ENCODE measurements at regions not wholly inside any gene's neighbourhood (a gene's known extent, or its start where the extent isn't known, plus 50 kb on each side); places are given as distances from the start of the nearest gene placed in this dataset.

GRCh38 chr2:239890206-239890746 lies 134.9 kb downstream of the NDUFA10 start:
- Histone ChIP-seq H3K79me2 (ENCODE audit: control insufficient read depth, insufficient read depth, low read length) (no peaks in the 10 kb centered on the region), H3K4me2 (ENCODE audit: extremely low read depth, insufficient read depth, low read length) (no peak overlapping the region), H3K27ac (ENCODE audit: insufficient read depth, low read length) (no peak overlapping the region)

GRCh38 chr2:239889641-239890121 lies 135.5 kb downstream of the NDUFA10 start:
- TF ChIP-seq EZH2 (IDR thresholded peaks at IDR 0.05; ENCODE audit: low read length, missing control alignments) (no peak), CTCF (conservative IDR thresholded peaks at IDR 0.05 in 1 of 2, IDR thresholded peaks at IDR 0.05 in 1 of 2; ENCODE audit: low read depth in 1 of 2, low read length in 2 of 2) (no peak)
- no peaks in the 10 kb centered on the region for H3K4me1 ChIP-seq (ENCODE audit: control insufficient read depth, extremely low read depth, insufficient read depth, low read length)

More at GRCh38 chr2:239890206-239890746, 134.9 kb downstream of the NDUFA10 start:
- H3K4me1 ChIP-seq (ENCODE audit: control insufficient read depth, extremely low read depth, insufficient read depth, low read length) = no peaks in the 10 kb centered on the region
- H3K4me3 ChIP-seq (replicated peaks in 1 of 4; ENCODE audit: control extremely low read depth in 1 of 4, insufficient read depth in 1 of 4, low read depth in 3 of 4, low read length in 4 of 4) = no peak overlapping the region
- no peaks in the 10 kb centered on the region for H3K36me3 ChIP-seq (ENCODE audit: control insufficient read depth, insufficient read depth, low read length)
- no peak overlapping the region for H3K9ac ChIP-seq (ENCODE audit: insufficient read depth, low read length)
- no peaks in the 10 kb centered on the region for H3K9me3 ChIP-seq (ENCODE audit: control insufficient read depth, insufficient read depth, low read depth, low read length)
- H4K20me1 ChIP-seq (ENCODE audit: control insufficient read depth, extremely low read depth, insufficient read depth, low read length) = no peaks in the 10 kb centered on the region
- DNase-seq (ENCODE audit: low read depth in 2 of 2) = no peak
- no peak overlapping the region for H2AFZ ChIP-seq (ENCODE audit: low read length)
- H3K27me3 ChIP-seq (ENCODE audit: control insufficient read depth, insufficient read depth, low read length) = no peaks in the 10 kb centered on the region
- TF ChIP-seq CTCF (conservative IDR thresholded peaks at IDR 0.05 in 1 of 2, IDR thresholded peaks at IDR 0.05 in 1 of 2; ENCODE audit: low read depth in 1 of 2, low read length in 2 of 2) = no peak
- TF ChIP-seq EZH2 (IDR thresholded peaks at IDR 0.05; ENCODE audit: low read length, missing control alignments) = no peak

GRCh38 chr2:239887604-239888003 lies 137.5 kb downstream of the NDUFA10 start:
- Histone ChIP-seq H3K36me3 (ENCODE audit: control insufficient read depth, insufficient read depth, low read length) (no peaks in the 10 kb centered on the region), H3K4me3 (replicated peaks in 1 of 4; ENCODE audit: control extremely low read depth in 1 of 4, insufficient read depth in 1 of 4, low read depth in 3 of 4, low read length in 4 of 4) (no peak overlapping the region), H3K9ac (ENCODE audit: insufficient read depth, low read length) (no peak overlapping the region), H3K27ac (ENCODE audit: insufficient read depth, low read length) (no peak overlapping the region), H3K9me3 (ENCODE audit: control insufficient read depth, insufficient read depth, low read depth, low read length) (no peaks in the 10 kb centered on the region), H3K79me2 (ENCODE audit: control insufficient read depth, insufficient read depth, low read length) (no peaks in the 10 kb centered on the region), H2AFZ (ENCODE audit: low read length) (no peak overlapping the region), H4K20me1 (ENCODE audit: control insufficient read depth, extremely low read depth, insufficient read depth, low read length) (no peaks in the 10 kb centered on the region), H3K27me3 (ENCODE audit: control insufficient read depth, insufficient read depth, low read length) (no peaks in the 10 kb centered on the region), H3K4me2 (ENCODE audit: extremely low read depth, insufficient read depth, low read length) (no peak overlapping the region), H3K4me1 (ENCODE audit: control insufficient read depth, extremely low read depth, insufficient read depth, low read length) (no peaks in the 10 kb centered on the region)
- TF ChIP-seq CTCF (conservative IDR thresholded peaks at IDR 0.05 in 1 of 2, IDR thresholded peaks at IDR 0.05 in 1 of 2; ENCODE audit: low read depth in 1 of 2, low read length in 2 of 2) (no peak), EZH2 (IDR thresholded peaks at IDR 0.05; ENCODE audit: low read length, missing control alignments) (no peak)
- no peak for DNase-seq (ENCODE audit: low read depth in 2 of 2)

More at GRCh38 chr2:239889641-239890121, 135.5 kb downstream of the NDUFA10 start:
- DNase-seq (ENCODE audit: low read depth in 2 of 2) = no peak
- no peaks in the 10 kb centered on the region for H4K20me1 ChIP-seq (ENCODE audit: control insufficient read depth, extremely low read depth, insufficient read depth, low read length)
- H3K79me2 ChIP-seq (ENCODE audit: control insufficient read depth, insufficient read depth, low read length) = no peaks in the 10 kb centered on the region
- H2AFZ ChIP-seq (ENCODE audit: low read length) = no peak overlapping the region
- no peaks in the 10 kb centered on the region for H3K27me3 ChIP-seq (ENCODE audit: control insufficient read depth, insufficient read depth, low read length)
- no peak overlapping the region for H3K4me3 ChIP-seq (replicated peaks in 1 of 4; ENCODE audit: control extremely low read depth in 1 of 4, insufficient read depth in 1 of 4, low read depth in 3 of 4, low read length in 4 of 4)
- H3K4me2 ChIP-seq (ENCODE audit: extremely low read depth, insufficient read depth, low read length) = no peak overlapping the region
- no peak overlapping the region for H3K27ac ChIP-seq (ENCODE audit: insufficient read depth, low read length)
- no peaks in the 10 kb centered on the region for H3K36me3 ChIP-seq (ENCODE audit: control insufficient read depth, insufficient read depth, low read length)
- H3K9me3 ChIP-seq (ENCODE audit: control insufficient read depth, insufficient read depth, low read depth, low read length) = no peaks in the 10 kb centered on the region
- H3K9ac ChIP-seq (ENCODE audit: insufficient read depth, low read length) = no peak overlapping the region
